ENCODE measurements at regions not wholly inside any gene's neighbourhood (a gene's known extent, or its start where the extent isn't known, plus 50 kb on each side); places are given as distances from the start of the nearest gene placed in this dataset.

DNA sequence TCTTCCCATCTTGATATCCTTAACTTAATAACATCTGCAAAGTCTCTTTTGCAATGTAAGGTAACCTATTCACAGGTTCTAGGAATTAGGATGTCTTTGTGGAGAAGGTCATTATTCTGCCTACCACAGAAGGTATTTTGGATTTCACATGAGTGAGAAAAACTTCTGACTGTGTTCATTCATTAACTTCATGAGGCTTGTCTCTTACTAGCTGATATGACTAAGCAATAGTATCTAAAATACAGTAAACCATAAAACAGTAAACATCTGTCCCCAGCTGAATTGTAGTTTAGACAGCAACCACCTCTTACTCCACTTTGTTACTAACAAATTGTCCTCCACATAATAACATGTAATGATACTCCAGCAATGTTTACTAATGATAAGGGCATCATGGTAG is 198.1 kb downstream of the SEC23A start:
- H3K4me2 ChIP-seq (ENCODE audit: insufficient read depth, low read length) = no peak overlapping the region
- H2AFZ ChIP-seq (ENCODE audit: low read depth, low read length) = no peak overlapping the region
- intact Hi-C loops (cut with micrococcal nuclease) (no loop called here), in situ Hi-C loops (cut with MboI) (no loop called here)
- H3K36me3 ChIP-seq (ENCODE audit: control insufficient read depth, insufficient read depth, low read length) = no peaks in the 10 kb centered on the region
- no peak overlapping the region for H3K4me3 ChIP-seq
- H4K20me1 ChIP-seq (replicated peaks; ENCODE audit: control insufficient read depth, insufficient read depth, low read length) = no peaks in the 10 kb centered on the region
- H3K9ac ChIP-seq (ENCODE audit: insufficient read depth in 1 of 2, low read depth in 2 of 2, low read length in 2 of 2) = no peak overlapping the region
- H3K27ac ChIP-seq (ENCODE audit: extremely low read depth, low read depth, low read length) = no peak overlapping the region
- ChIA-PET POLR2A (no interaction called here), CTCF (ENCODE audit: low intra/inter-chr PET ratio) (no interaction called here)
- DNase-seq (ENCODE audit: extremely low read depth in 1 of 4, low spot score in 3 of 4) = no peak
- ATAC-seq = no peak
- no peak for FAIRE-seq
- H3K4me1 ChIP-seq (replicated peaks in 1 of 2; ENCODE audit: control insufficient read depth in 2 of 2, insufficient read depth in 2 of 2, low read length in 2 of 2) = no peaks in the 10 kb centered on the region
- no peaks in the 10 kb centered on the region for H3K9me1 ChIP-seq (ENCODE audit: control insufficient read depth, insufficient read depth, low read length)
- no peaks in the 10 kb centered on the region for H3K9me3 ChIP-seq (replicated peaks; ENCODE audit: control insufficient read depth, insufficient read depth, low read depth, low read length)
- TF ChIP-seq IRF2 (CRISPR knock-in tag; IDR thresholded peaks at IDR 0.05) (no peak), HMG20B (CRISPR knock-in tag; IDR thresholded peaks at IDR 0.05) (no peak), ZNF274 (IDR thresholded peaks at IDR 0.05; ENCODE audit: borderline replicate concordance, low read depth, low read length) (no peak)
- no peaks in the 10 kb centered on the region for H3K79me2 ChIP-seq (ENCODE audit: control insufficient read depth, insufficient read depth, low read length)
- no TSS peak for BruUV-seq (replicated peaks)
- H3K27me3 ChIP-seq (ENCODE audit: control insufficient read depth in 2 of 2, insufficient read depth in 2 of 2, low read length in 2 of 2) = no peaks in the 10 kb centered on the region

GRCh38 chr14:38901791-38902190 is 201.2 kb downstream of the SEC23A start:
- WGBS (ENCODE audit: insufficient coverage, low coverage, missing lambda C conversion rate) = 2% methylated on average over 4 of the region's 4 CpGs
- intact Hi-C loops (cut with micrococcal nuclease) = no loop called here
- BruUV-seq (replicated peaks) = no TSS peak

More at GRCh38 chr14:38901791-38902190, 201.2 kb downstream of the SEC23A start:
- ATAC-seq (no peak), DNase-seq (ENCODE audit: extremely low read depth in 1 of 4, low spot score in 3 of 4) (no peak), FAIRE-seq (no peak)
- no peak overlapping the region for H3K4me3 ChIP-seq
- H4K20me1 ChIP-seq (replicated peaks; ENCODE audit: control insufficient read depth, insufficient read depth, low read length) = no peaks in the 10 kb centered on the region
- H3K27ac ChIP-seq (ENCODE audit: extremely low read depth, low read depth, low read length) = no peak overlapping the region
- in situ Hi-C loops (cut with MboI) = no loop called here
- TF ChIP-seq FOXA1 (IDR thresholded peaks at IDR 0.05; ENCODE audit: borderline replicate concordance) = no peak
- TF ChIP-seq HCFC1 (IDR thresholded peaks at IDR 0.05; ENCODE audit: low read depth, low read length) = no peak
- no peak for TF ChIP-seq NFE2L1 (tag; IDR thresholded peaks at IDR 0.05; ENCODE audit: borderline replicate concordance, low read depth)
- TF ChIP-seq COPS2 (conservative IDR thresholded peaks at IDR 0.05) = no peak
- TF ChIP-seq BCOR (IDR thresholded peaks at IDR 0.05) = no peak
- TF ChIP-seq RBM15 (IDR thresholded peaks at IDR 0.05; ENCODE audit: insufficient read depth, low read length) = no peak
- no peak for TF ChIP-seq CCAR2 (IDR thresholded peaks at IDR 0.05; ENCODE audit: low read depth, low read length)
- no peak for TF ChIP-seq CHD1 (IDR thresholded peaks at IDR 0.05; ENCODE audit: low read length)
- H3K9me3 ChIP-seq (replicated peaks; ENCODE audit: control insufficient read depth, insufficient read depth, low read depth, low read length) = no peaks in the 10 kb centered on the region
- POLR2A ChIA-PET = no interaction called here
- no peak overlapping the region for H3K9ac ChIP-seq (ENCODE audit: insufficient read depth in 1 of 2, low read depth in 2 of 2, low read length in 2 of 2)
- no peaks in the 10 kb centered on the region for H3K27me3 ChIP-seq (ENCODE audit: control insufficient read depth in 2 of 2, insufficient read depth in 2 of 2, low read length in 2 of 2)
- H3K9me1 ChIP-seq (ENCODE audit: control insufficient read depth, insufficient read depth, low read length) = no peaks in the 10 kb centered on the region
- CTCF ChIA-PET (ENCODE audit: low intra/inter-chr PET ratio) = no interaction called here
- no peaks in the 10 kb centered on the region for H3K36me3 ChIP-seq (ENCODE audit: control insufficient read depth, insufficient read depth, low read length)
- no peak overlapping the region for H2AFZ ChIP-seq (ENCODE audit: low read depth, low read length)
- no peak overlapping the region for H3K4me2 ChIP-seq (ENCODE audit: insufficient read depth, low read length)
- no peaks in the 10 kb centered on the region for H3K79me2 ChIP-seq (ENCODE audit: control insufficient read depth, insufficient read depth, low read length)
- no peaks in the 10 kb centered on the region for H3K4me1 ChIP-seq (replicated peaks in 1 of 2; ENCODE audit: control insufficient read depth in 2 of 2, insufficient read depth in 2 of 2, low read length in 2 of 2)
